Hepatocyte (in vitro differentiated cells): ENCODE measurements at regions not wholly inside any gene's neighbourhood (a gene's known extent, or its start where the extent isn't known, plus 50 kb on each side); places are given as distances from the start of the nearest gene placed in this dataset.

Experiments
- DNase-seq: peaks from one replicate; pipeline ENCODE4 v3.0.0-alpha.2; 2016; ENCODE audit warnings: low spot score
- H2AFZ ChIP-seq: fragments of 200-600 bp; sonication (generic); 2 replicates; pipeline ENCODE4 v1.6.0; 2016; ENCODE audit warnings: antibody characterized with exemption, mild to moderate bottlenecking
- H3K27ac ChIP-seq: fragments of 200-600 bp; sonication (generic); 2 replicates; pipeline ENCODE4 v1.5.1; 2016; ENCODE audit warnings: mild to moderate bottlenecking
- H3K27me3 ChIP-seq: fragments of 200-600 bp; sonication (generic); 2 replicates; pipeline ENCODE4 v1.6.1; 2016
- H3K36me3 ChIP-seq: fragments of 200-600 bp; sonication (generic); replicated peaks from 2 replicates; pipeline ENCODE4 v1.5.1; 2016; ENCODE audit warnings: low read depth; ENCODE audit not compliant: insufficient read depth
- H3K4me1 ChIP-seq: fragments of 200-600 bp; sonication (generic); 2 replicates; pipeline ENCODE4 v1.5.1; 2016; ENCODE audit warnings: mild to moderate bottlenecking, moderate library complexity; ENCODE audit not compliant: insufficient read depth
- H3K4me2 ChIP-seq: fragments of 200-600 bp; sonication (generic); 2 replicates; pipeline ENCODE4 v1.6.0; 2016
- H3K4me3 ChIP-seq: fragments of 200-600 bp; sonication (generic); 2 replicates; pipeline ENCODE4 v1.5.1; 2016; ENCODE audit warnings: mild to moderate bottlenecking
- H3K79me2 ChIP-seq: fragments of 200-600 bp; sonication (generic); 2 replicates; pipeline ENCODE4 v1.6.0; 2017; ENCODE audit warnings: mild to moderate bottlenecking
- H3K9me2 ChIP-seq: fragments of 200-600 bp; sonication (generic); replicated peaks from 2 replicates; pipeline ENCODE4 v1.6.0; 2017; ENCODE audit warnings: mild to moderate bottlenecking; ENCODE audit not compliant: insufficient read depth
- H3K9me3 ChIP-seq: fragments of 200-600 bp; sonication (generic); 2 replicates; pipeline ENCODE4 v1.5.1; 2016; ENCODE audit warnings: low read depth, mild to moderate bottlenecking
- H4K20me1 ChIP-seq: fragments of 200-600 bp; sonication (generic); 2 replicates; pipeline ENCODE4 v1.6.0; 2016; ENCODE audit warnings: mild to moderate bottlenecking; ENCODE audit not compliant: insufficient read depth, poor library complexity, severe bottlenecking
- CTCF ChIP-seq: fragments of 200-600 bp; sonication (generic); IDR thresholded peaks from 2 replicates; pipeline ENCODE4 v1.5.1; 2016; ENCODE audit warnings: antibody characterized with exemption, mild to moderate bottlenecking; ENCODE audit not compliant: poor library complexity
- EZH2 ChIP-seq: fragments of 200-600 bp; sonication (generic); IDR thresholded peaks from 2 replicates; pipeline ENCODE4 v1.6.1; 2016; ENCODE audit warnings: antibody characterized with exemption, mild to moderate bottlenecking, borderline replicate concordance
- EZH2phosphoT487 ChIP-seq: fragments of 200-600 bp; sonication (generic); IDR thresholded peaks from one replicate; pipeline ENCODE4 v1.6.1; 2018; ENCODE audit warnings: antibody characterized with exemption, mild to moderate bottlenecking, low read depth, moderate library complexity; ENCODE audit not compliant: unreplicated experiment, severe bottlenecking
- WGBS: methylation state at CpG from one replicate; pipeline ENCODE4 v1.1.6; 2016; ENCODE audit warnings: low lambda C conversion rate; ENCODE audit errors: missing lambda C conversion rate; 5-methylcytosine and 5-hydroxymethylcytosine counted together

GRCh38 chr5:123249446-123249845 is 160.4 kb downstream of the PRDM6 start:
- no peaks in the 10 kb centered on the region for H3K27me3 ChIP-seq
- H2AFZ ChIP-seq = no peak overlapping the region
- H3K79me2 ChIP-seq = no peaks in the 10 kb centered on the region
- H3K9me2 ChIP-seq = no peaks in the 10 kb centered on the region
- H3K9me3 ChIP-seq = no peaks in the 10 kb centered on the region
- H3K4me1 ChIP-seq = no peaks in the 10 kb centered on the region
- 60% methylated on average over 2 of the region's 2 CpGs for WGBS
- no peaks in the 10 kb centered on the region for H4K20me1 ChIP-seq
- H3K36me3 ChIP-seq = no peaks in the 10 kb centered on the region
- H3K27ac ChIP-seq = no peak overlapping the region
- DNase-seq = no peak
- no peak overlapping the region for H3K4me2 ChIP-seq
- H3K4me3 ChIP-seq = no peak overlapping the region
- no peak for TF ChIP-seq EZH2phosphoT487
- TF ChIP-seq EZH2 = no peak
- no peak for TF ChIP-seq CTCF

GRCh38 chr5:123245689-123246088 is 156.6 kb downstream of the PRDM6 start:
- TF ChIP-seq CTCF = no peak
- TF ChIP-seq EZH2 = no peak
- TF ChIP-seq EZH2phosphoT487 = no peak

GRCh38 chr5:123244458-123244857 is 155.4 kb downstream of the PRDM6 start:
- whole genome bisulfite sequencing = 94% methylated on average over 2 of the region's 2 CpGs
- Histone ChIP-seq H3K27me3 (no peaks in the 10 kb centered on the region), H3K4me3 (no peak overlapping the region), H3K27ac (no peak overlapping the region), H4K20me1 (no peaks in the 10 kb centered on the region), H3K79me2 (no peaks in the 10 kb centered on the region), H3K36me3 (no peaks in the 10 kb centered on the region), H3K4me2 (no peak overlapping the region), H3K9me3 (no peaks in the 10 kb centered on the region), H2AFZ (no peak overlapping the region), H3K9me2 (no peaks in the 10 kb centered on the region), H3K4me1 (no peaks in the 10 kb centered on the region)
- DNase-seq = no peak
- TF ChIP-seq CTCF = no peak
- no peak for TF ChIP-seq EZH2phosphoT487
- TF ChIP-seq EZH2 = no peak

More at GRCh38 chr5:123245689-123246088, 156.6 kb downstream of the PRDM6 start:
- Histone ChIP-seq H3K36me3 (no peaks in the 10 kb centered on the region), H4K20me1 (no peaks in the 10 kb centered on the region), H3K4me2 (no peak overlapping the region), H3K27ac (no peak overlapping the region), H3K4me3 (no peak overlapping the region), H3K9me2 (no peaks in the 10 kb centered on the region), H3K27me3 (no peaks in the 10 kb centered on the region), H3K9me3 (no peaks in the 10 kb centered on the region), H3K4me1 (no peaks in the 10 kb centered on the region), H2AFZ (no peak overlapping the region), H3K79me2 (no peaks in the 10 kb centered on the region)
- DNase-seq = no peak
- WGBS = 60% methylated on average over 1 of the region's 1 CpG
